NCI-H2171 (cell line): ENCODE measurements at regions not wholly inside any gene's neighbourhood (a gene's known extent, or its start where the extent isn't known, plus 50 kb on each side); places are given as distances from the start of the nearest gene placed in this dataset.

Experiments
- DNase-seq: peaks from one replicate; lab custom pipeline; 2025; lab: John Stamatoyannopoulos, UW

GRCh38 chr3:24764236-24764915 lies 269.7 kb upstream of the THRB start:
- no peak for DNase-seq

GRCh38 chr3:24765399-24765798 lies 270.7 kb upstream of the THRB start:
- no peak for DNase-seq

- no peak for DNase-seq
Observed at GRCh38 chr3:24769918-24770317, 275.3 kb upstream of the THRB start.

GRCh38 chr3:24773798-24774197 lies 279.1 kb upstream of the THRB start:
- peak; percentile 49 for DNase-seq

- DNase-seq, result no peak
Observed at GRCh38 chr3:24780991-24781390, 286.3 kb upstream of the THRB start.

- DNase-seq, result no peak
Observed at GRCh38 chr3:24781454-24781853, 286.8 kb upstream of the THRB start.

GRCh38 chr3:24793896-24794295 lies 299.2 kb upstream of the THRB start:
- peak; percentile 53 for DNase-seq

- no peak for DNase-seq
Observed at GRCh38 chr3:24802614-24803013, 308.0 kb upstream of the THRB start.

GRCh38 chr3:24804095-24804494 lies 309.4 kb upstream of the THRB start:
- no peak for DNase-seq

GRCh38 chr3:24810881-24811280 lies 316.2 kb upstream of the THRB start:
- no peak for DNase-seq

GRCh38 chr3:24812116-24812515 lies 317.5 kb upstream of the THRB start:
- DNase-seq, result no peak

GRCh38 chr3:24818055-24818454 lies 323.4 kb upstream of the THRB start:
- no peak for DNase-seq

- DNase-seq, result no peak
Observed at GRCh38 chr3:24828011-24828410, 333.4 kb upstream of the THRB start.

- DNase-seq, result no peak
Observed at GRCh38 chr3:24828551-24828950, 333.9 kb upstream of the THRB start.

GRCh38 chr3:24829011-24829581 lies 334.4 kb upstream of the THRB start:
- DNase-seq, result peak; percentile 35

GRCh38 chr3:24829629-24830229 lies 335.1 kb upstream of the THRB start:
- DNase-seq, result no peak

GRCh38 chr3:24830230-24831152 lies 335.8 kb upstream of the THRB start:
- DNase-seq, result peak; percentile 44

GRCh38 chr3:24831221-24831620 lies 336.6 kb upstream of the THRB start:
- no peak for DNase-seq

- DNase-seq, result no peak
Observed at GRCh38 chr3:24832891-24833290, 338.2 kb upstream of the THRB start.

GRCh38 chr3:24834442-24834841 lies 339.8 kb upstream of the THRB start:
- no peak for DNase-seq

- DNase-seq, result no peak
Observed at GRCh38 chr3:24835510-24835909, 340.9 kb upstream of the THRB start.

- DNase-seq, result no peak
Observed at GRCh38 chr3:24837601-24838000, 343.0 kb upstream of the THRB start.

- no peak for DNase-seq
Observed at GRCh38 chr3:24838533-24838932, 343.9 kb upstream of the THRB start.
